Activated CD8-positive, alpha-beta T cell treated with anti-CD3 and anti-CD28 coated beads, Interleukin-2, amount 10 ng/mL, durations not matched to agents 7 days and 5 days (primary cell): ENCODE measurements at regions not wholly inside any gene's neighbourhood (a gene's known extent, or its start where the extent isn't known, plus 50 kb on each side); places are given as distances from the start of the nearest gene placed in this dataset.

Source experiments
- ATAC-seq: fragments of 150-1000 bp; cut with Tn5 transposase; one replicate; pipeline ENCODE4 v1.10.0; 2021; ENCODE audit warnings: moderate library complexity
- CTCF ChIA-PET: fragments of 350-600 bp; sonication (Branson Sonifier 250); formaldehyde crosslinking; loops from one replicate; lab custom pipeline; 2021; ENCODE audit warnings: antibody characterized with exemption; lab: Charles Lee
- POLR2A ChIA-PET: fragments of 350-600 bp; sonication (Branson Sonifier 250); formaldehyde crosslinking; loops from one replicate; lab custom pipeline; 2021; ENCODE audit warnings: antibody characterized with exemption; lab: Charles Lee
- DNase-seq: peaks from one replicate; pipeline ENCODE4 v3.0.0-alpha.2; 2020
- H3K27ac Mint-ChIP-seq: one replicate; pipeline ENCODE4 v1.8.0; 2021; ENCODE audit warnings: mild to moderate bottlenecking, mixed read lengths
- H3K27me3 Mint-ChIP-seq: one replicate; pipeline ENCODE4 v1.8.0; 2021; ENCODE audit warnings: low read depth, mixed read lengths
- H3K36me3 Mint-ChIP-seq: one replicate; pipeline ENCODE4 v1.8.0; 2021; ENCODE audit warnings: low read depth, mixed read lengths
- H3K4me1 Mint-ChIP-seq: one replicate; pipeline ENCODE4 v1.8.0; 2021; ENCODE audit warnings: low read depth, mixed read lengths
- H3K4me3 Mint-ChIP-seq: one replicate; pipeline ENCODE4 v1.8.0; 2021; ENCODE audit warnings: mild to moderate bottlenecking, mixed read lengths
- H3K9me3 Mint-ChIP-seq: one replicate; pipeline ENCODE4 v1.8.0; 2022; ENCODE audit warnings: mixed read lengths; ENCODE audit not compliant: insufficient read depth

DNA sequence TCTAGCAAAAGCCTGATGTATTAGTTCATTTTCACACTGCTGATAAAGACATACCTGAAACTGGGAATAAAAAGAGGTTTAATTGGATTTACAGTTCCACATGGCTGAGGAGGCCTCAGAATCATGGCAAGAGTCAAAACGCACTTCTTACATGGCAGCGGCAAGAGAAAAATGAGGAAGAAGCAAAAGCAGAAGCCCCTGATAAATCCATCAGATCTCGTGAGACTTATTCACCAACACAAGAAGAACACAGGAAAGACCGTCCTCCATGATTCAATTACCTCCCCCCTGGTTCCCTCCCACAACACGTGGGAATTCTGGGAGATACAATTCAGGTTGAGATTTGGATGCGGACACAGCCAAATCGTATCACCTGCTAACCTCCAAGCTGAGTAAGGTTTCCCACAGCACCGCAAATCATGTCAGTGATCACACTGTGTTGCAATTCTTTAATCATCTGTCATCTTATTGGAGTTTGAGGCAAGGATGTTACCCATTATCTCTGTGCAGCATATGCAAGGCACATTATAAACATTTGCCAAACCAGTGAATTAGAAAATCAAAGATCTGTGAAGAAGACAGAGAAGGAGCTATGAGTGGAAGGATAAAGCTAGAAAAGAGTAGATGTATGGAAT is 128.5 kb downstream of the ZNF281 start:
- DNase-seq = no peak
- no peaks in the 10 kb centered on the region for H3K4me1 Mint-ChIP-seq
- H3K27me3 Mint-ChIP-seq = no peaks in the 10 kb centered on the region
- no peaks in the 10 kb centered on the region for H3K36me3 Mint-ChIP-seq
- POLR2A ChIA-PET = no interaction called here
- ATAC-seq = no peak
- CTCF ChIA-PET = interaction anchor here (1.0 to 3.1 kb wide), 3 partner anchors 26 to 210 kb away, joined by 3 to 13 read pairs (median 3); no protein-coding TSS in a partner anchor
- H3K4me3 Mint-ChIP-seq = no peak overlapping the region
- no peaks in the 10 kb centered on the region for H3K9me3 Mint-ChIP-seq
- no peak overlapping the region for H3K27ac Mint-ChIP-seq

- Mint-ChIP-seq H3K27ac (no peak overlapping the region), H3K4me1 (no peaks in the 10 kb centered on the region), H3K27me3 (no peaks in the 10 kb centered on the region), H3K36me3 (no peaks in the 10 kb centered on the region), H3K4me3 (no peak overlapping the region), H3K9me3 (no peaks in the 10 kb centered on the region)
- CTCF ChIA-PET = interaction anchor here (0.7 to 3.1 kb wide), 17 partner anchors 10 to 595 kb away, joined by 3 to 13 read pairs (median 3); no protein-coding TSS in a partner anchor
- peak; percentile 40 for DNase-seq
- POLR2A ChIA-PET = no interaction called here
- ATAC-seq = no peak
Measured at GRCh38 chr1:200279810-200280411, 129.9 kb downstream of the ZNF281 start.

DNA sequence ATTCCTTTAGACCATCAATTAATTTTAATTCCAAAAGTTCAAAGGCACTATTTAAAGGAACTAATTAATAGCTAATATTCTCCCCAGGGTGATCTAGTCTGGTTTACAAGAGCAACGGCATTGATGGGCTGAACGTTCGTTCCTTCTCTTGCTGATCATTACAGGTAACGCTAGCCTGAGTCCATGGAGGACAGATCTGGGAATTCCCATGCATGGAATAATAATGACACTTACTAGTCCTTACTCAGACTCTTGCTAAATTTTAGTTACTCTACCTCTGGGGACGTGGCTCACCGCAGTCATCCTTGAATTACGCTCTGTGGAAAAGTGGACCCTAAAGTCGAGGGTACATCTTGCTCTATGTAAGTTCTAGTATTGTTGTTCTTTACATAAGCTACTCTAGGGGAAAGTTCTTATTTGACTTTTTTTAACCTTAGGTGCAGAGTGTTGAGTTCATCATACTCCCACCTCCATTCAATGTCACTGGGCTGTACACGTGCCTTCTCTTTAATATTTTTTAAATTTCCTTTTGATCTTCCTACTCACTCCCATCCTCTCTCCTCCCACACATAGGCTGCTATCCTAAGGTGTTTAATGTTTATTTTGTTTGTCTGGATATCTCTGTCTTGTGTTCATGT is 133.9 kb downstream of the ZNF281 start:
- ChIA-PET POLR2A (no interaction called here), CTCF (interaction anchor here (0.9 to 2.1 kb wide), 11 partner anchors 25 to 599 kb away, joined by 3 to 13 read pairs (median 4); no protein-coding TSS in a partner anchor)
- peaks cover 3% of the 10 kb centered on the region for H3K27me3 Mint-ChIP-seq
- no peaks in the 10 kb centered on the region for H3K9me3 Mint-ChIP-seq
- no peaks in the 10 kb centered on the region for H3K36me3 Mint-ChIP-seq
- no peaks in the 10 kb centered on the region for H3K4me1 Mint-ChIP-seq
- no peak for ATAC-seq
- H3K4me3 Mint-ChIP-seq = no peak overlapping the region
- no peak for DNase-seq
- H3K27ac Mint-ChIP-seq = no peak overlapping the region

- Mint-ChIP-seq H3K27me3 (peaks cover 3% of the 10 kb centered on the region), H3K4me3 (no peak overlapping the region), H3K9me3 (no peaks in the 10 kb centered on the region), H3K4me1 (no peaks in the 10 kb centered on the region), H3K36me3 (no peaks in the 10 kb centered on the region), H3K27ac (no peak overlapping the region)
- ChIA-PET POLR2A (no interaction called here), CTCF (interaction anchor here (0.9 to 2.1 kb wide), 7 partner anchors 25 to 590 kb away, joined by 3 to 13 read pairs (median 3); no protein-coding TSS in a partner anchor)
- no peak for DNase-seq
- no peak for ATAC-seq
Measured at GRCh38 chr1:200275415-200275814, 134.4 kb downstream of the ZNF281 start.

DNA sequence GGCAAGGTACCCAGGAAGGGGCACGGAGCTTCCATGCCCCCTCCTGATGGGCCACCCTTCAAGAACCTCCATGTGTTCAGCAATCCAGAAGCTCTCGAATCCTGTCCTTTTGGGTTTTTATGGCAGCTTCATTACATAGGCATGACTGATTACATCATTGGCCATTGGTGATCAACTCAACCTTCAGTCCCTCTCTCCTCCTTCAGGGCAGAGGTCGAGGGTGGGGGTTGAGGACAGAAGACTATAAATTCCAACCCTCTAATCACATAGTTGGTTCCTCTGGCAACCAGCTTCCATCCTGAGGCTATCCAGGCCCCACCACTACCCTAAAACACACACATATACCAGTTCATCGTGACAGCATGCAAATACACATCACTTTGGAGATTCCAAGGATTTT is 135.7 kb downstream of the ZNF281 start:
- Mint-ChIP-seq H3K4me1 (no peaks in the 10 kb centered on the region), H3K27me3 (peaks cover 3% of the 10 kb centered on the region), H3K4me3 (no peak overlapping the region), H3K27ac (no peak overlapping the region), H3K9me3 (no peaks in the 10 kb centered on the region), H3K36me3 (no peaks in the 10 kb centered on the region)
- DNase-seq (no peak), ATAC-seq (no peak)
- ChIA-PET CTCF (interaction anchor here (0.7 to 0.9 kb wide), 3 partner anchors 135 to 590 kb away, joined by 3 to 4 read pairs (median 3); no protein-coding TSS in a partner anchor), POLR2A (no interaction called here)

DNA sequence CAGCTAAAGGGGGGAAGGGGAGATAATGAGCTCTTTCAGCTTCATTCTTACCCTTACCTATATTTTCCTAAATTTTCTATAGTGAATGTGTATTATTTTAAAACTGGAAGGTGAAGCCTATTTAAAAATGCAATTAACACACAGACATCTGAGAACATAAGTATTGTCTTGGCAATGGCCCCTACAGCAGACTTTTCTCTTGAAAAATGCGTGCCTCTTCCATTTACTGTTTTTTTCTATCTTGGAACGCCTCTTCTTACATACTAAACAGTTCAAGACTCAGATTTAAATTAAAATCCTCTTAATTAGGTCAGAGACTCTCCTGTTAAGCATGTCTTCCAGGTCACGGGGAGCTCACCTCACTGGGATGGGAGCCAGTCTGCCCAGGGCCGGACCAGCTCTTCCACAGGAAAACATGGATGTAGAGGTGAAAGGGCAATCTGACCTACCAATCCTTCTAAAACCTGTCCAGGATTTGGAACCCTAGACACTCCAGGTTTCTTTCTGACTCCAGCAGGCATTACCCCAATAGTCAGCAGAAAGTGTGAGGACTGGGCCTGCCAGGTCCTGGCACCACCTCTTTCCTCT is 137.3 kb downstream of the ZNF281 start:
- Mint-ChIP-seq H3K4me3 (no peak overlapping the region), H3K4me1 (no peaks in the 10 kb centered on the region), H3K9me3 (no peaks in the 10 kb centered on the region), H3K27me3 (peaks cover 3% of the 10 kb centered on the region), H3K36me3 (no peaks in the 10 kb centered on the region), H3K27ac (no peak overlapping the region)
- ATAC-seq (no peak), DNase-seq (no peak)
- ChIA-PET POLR2A (no interaction called here), CTCF (no interaction called here)

- DNase-seq (no peak), ATAC-seq (no peak)
- no peaks in the 10 kb centered on the region for H3K36me3 Mint-ChIP-seq
- H3K4me3 Mint-ChIP-seq = no peak overlapping the region
- CTCF ChIA-PET = interaction anchor here (1.0 kb wide), 1 partner anchor 37 kb away, joined by 3 read pairs; no protein-coding TSS in a partner anchor
- H3K4me1 Mint-ChIP-seq = no peaks in the 10 kb centered on the region
- H3K27ac Mint-ChIP-seq = no peak overlapping the region
- peaks cover 10% of the 10 kb centered on the region for H3K27me3 Mint-ChIP-seq
- POLR2A ChIA-PET = no interaction called here
- no peaks in the 10 kb centered on the region for H3K9me3 Mint-ChIP-seq
Measured at GRCh38 chr1:200269256-200269655, 140.6 kb downstream of the ZNF281 start.

- ATAC-seq (no peak), DNase-seq (no peak)
- no peaks in the 10 kb centered on the region for H3K9me3 Mint-ChIP-seq
- POLR2A ChIA-PET = no interaction called here
- CTCF ChIA-PET = no interaction called here
- H3K27ac Mint-ChIP-seq = no peak overlapping the region
- no peaks in the 10 kb centered on the region for H3K36me3 Mint-ChIP-seq
- H3K27me3 Mint-ChIP-seq = peaks cover 10% of the 10 kb centered on the region
- H3K4me1 Mint-ChIP-seq = no peaks in the 10 kb centered on the region
- no peak overlapping the region for H3K4me3 Mint-ChIP-seq
Measured at GRCh38 chr1:200267937-200268336, 141.9 kb downstream of the ZNF281 start.

DNA sequence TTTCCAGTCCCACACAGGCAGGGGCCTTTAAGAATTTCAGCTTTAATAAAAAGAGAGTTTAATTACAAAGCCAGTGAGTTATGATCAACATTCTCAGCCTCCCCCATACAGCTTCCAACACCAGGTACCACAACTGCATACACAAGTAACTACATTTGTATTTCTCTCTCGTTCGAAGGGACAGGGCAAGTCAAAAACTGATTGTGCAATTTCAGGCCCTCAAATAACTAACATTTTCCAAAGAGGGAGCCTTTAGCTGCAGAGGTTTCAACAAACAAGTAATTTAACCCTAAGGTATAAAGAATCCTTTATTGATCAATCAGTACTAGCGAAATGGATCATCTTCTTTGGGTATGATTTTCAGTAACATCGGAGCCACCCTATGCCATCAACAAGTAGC is 142.4 kb downstream of the ZNF281 start:
- POLR2A ChIA-PET = no interaction called here
- no peaks in the 10 kb centered on the region for H3K36me3 Mint-ChIP-seq
- no peak for ATAC-seq
- CTCF ChIA-PET = no interaction called here
- H3K9me3 Mint-ChIP-seq = no peaks in the 10 kb centered on the region
- H3K4me1 Mint-ChIP-seq = no peaks in the 10 kb centered on the region
- peaks cover 10% of the 10 kb centered on the region for H3K27me3 Mint-ChIP-seq
- no peak for DNase-seq
- H3K27ac Mint-ChIP-seq = no peak overlapping the region
- no peak overlapping the region for H3K4me3 Mint-ChIP-seq

- DNase-seq (no peak), ATAC-seq (no peak)
- Mint-ChIP-seq H3K9me3 (no peaks in the 10 kb centered on the region), H3K4me3 (no peak overlapping the region), H3K27me3 (peaks cover 10% of the 10 kb centered on the region), H3K27ac (no peak overlapping the region), H3K4me1 (no peaks in the 10 kb centered on the region), H3K36me3 (no peaks in the 10 kb centered on the region)
- POLR2A ChIA-PET = no interaction called here
- CTCF ChIA-PET = no interaction called here
Measured at GRCh38 chr1:200266871-200267270, 143.0 kb downstream of the ZNF281 start.

GRCh38 chr1:200265881-200266280 is 144.0 kb downstream of the ZNF281 start:
- H3K27ac Mint-ChIP-seq = no peak overlapping the region
- no peaks in the 10 kb centered on the region for H3K4me1 Mint-ChIP-seq
- H3K27me3 Mint-ChIP-seq = peaks cover 10% of the 10 kb centered on the region
- DNase-seq = no peak
- H3K9me3 Mint-ChIP-seq = no peaks in the 10 kb centered on the region
- H3K4me3 Mint-ChIP-seq = no peak overlapping the region
- CTCF ChIA-PET = interaction anchor here (0.7 kb wide), 1 partner anchor 13 kb away, joined by 3 read pairs; no protein-coding TSS in a partner anchor
- no peaks in the 10 kb centered on the region for H3K36me3 Mint-ChIP-seq
- no peak for ATAC-seq
- POLR2A ChIA-PET = no interaction called here

DNA sequence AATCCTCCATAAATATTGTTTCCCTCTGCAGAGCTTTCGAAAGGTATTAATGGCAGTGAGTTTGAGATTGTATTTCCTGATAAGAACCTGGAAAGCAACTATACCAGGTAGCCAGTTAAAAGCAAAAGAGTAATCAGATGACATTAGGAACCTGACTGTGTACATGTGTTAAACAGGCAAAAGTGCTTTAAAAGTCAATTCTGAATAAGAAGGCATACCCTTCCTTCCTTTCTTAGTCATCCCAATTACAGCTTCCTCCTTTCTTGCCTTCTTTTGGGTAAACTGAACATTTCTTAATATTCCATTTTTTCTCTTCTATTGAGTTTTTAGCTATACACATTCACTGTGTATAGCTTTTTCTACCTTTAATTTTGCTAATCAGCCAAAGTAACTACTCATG is 144.7 kb downstream of the ZNF281 start:
- no peak overlapping the region for H3K4me3 Mint-ChIP-seq
- H3K9me3 Mint-ChIP-seq = no peaks in the 10 kb centered on the region
- H3K27me3 Mint-ChIP-seq = peaks cover 10% of the 10 kb centered on the region
- no peaks in the 10 kb centered on the region for H3K4me1 Mint-ChIP-seq
- H3K36me3 Mint-ChIP-seq = no peaks in the 10 kb centered on the region
- DNase-seq (no peak), ATAC-seq (no peak)
- ChIA-PET CTCF (no interaction called here), POLR2A (no interaction called here)
- no peak overlapping the region for H3K27ac Mint-ChIP-seq
